HG03565 (cell line): ENCODE measurements at regions not wholly inside any gene's neighbourhood (a gene's known extent, or its start where the extent isn't known, plus 50 kb on each side); places are given as distances from the start of the nearest gene placed in this dataset.

ENCODE experiments used
- ATAC-seq: cut with Tn5 transposase; IDR thresholded peaks from one replicate; pipeline ENCODE4 v1.9.1; 2021; ENCODE audit warnings: mild to moderate bottlenecking, moderate library complexity; ENCODE audit not compliant: unreplicated experiment

DNA sequence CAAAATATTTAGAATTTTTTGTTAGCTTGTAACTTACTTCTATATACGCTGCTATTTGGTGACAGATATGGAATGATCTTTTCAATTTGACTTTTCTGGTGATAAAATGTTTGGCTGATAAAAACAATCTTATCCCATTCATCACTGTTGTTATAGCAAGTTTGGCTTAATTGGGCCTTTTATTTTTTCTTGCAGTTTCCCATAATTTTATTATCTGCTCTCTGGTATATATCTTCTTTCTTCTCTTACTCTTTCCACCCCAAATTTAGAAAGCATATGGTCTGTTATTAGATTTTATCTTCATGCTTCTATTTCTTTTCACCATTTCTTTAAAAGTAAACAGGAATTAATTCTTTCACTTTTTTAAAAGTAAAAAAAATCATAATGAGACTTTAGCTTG is 474.4 kb downstream of the TLE1 start:
- ATAC-seq, result no peak

DNA sequence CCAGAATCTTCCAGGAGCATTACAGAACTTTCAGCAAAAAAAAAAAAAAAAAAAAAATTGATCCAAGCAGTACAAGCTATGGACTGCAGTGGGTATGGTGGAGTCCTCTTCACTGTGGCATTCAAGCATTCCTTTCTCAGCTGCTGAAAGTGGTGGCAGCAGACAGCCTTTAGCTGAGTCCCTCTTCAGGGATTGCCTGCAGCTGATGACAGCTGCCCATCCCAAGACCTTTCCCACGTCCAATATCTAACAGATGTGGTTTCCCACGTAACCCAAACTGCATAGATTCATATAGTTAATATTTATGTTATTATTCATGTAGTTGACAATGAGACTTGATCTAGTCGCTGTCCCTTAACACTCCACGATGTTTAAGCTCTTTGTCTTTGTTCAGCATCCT is 475.9 kb downstream of the TLE1 start:
- no peak for ATAC-seq

DNA sequence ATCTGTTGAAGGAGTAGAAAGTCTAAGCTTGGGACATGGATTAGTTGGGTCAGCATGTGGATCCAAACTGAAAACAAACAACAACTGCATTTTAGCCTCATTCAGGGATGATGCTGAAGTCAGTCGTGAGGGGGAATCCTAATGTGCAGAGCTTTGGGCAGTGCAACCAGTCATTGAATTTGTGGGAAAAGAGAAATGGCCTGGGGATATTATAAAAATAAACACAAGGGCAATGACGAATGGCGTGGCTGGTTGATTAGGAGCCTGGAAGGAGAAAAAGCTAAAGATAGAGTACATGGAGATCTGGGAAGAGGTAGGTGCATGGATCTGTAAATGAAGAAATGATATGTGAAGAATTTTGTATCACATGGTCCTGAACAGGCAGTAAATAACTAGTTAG is 477.6 kb downstream of the TLE1 start:
- ATAC-seq, result no peak

DNA sequence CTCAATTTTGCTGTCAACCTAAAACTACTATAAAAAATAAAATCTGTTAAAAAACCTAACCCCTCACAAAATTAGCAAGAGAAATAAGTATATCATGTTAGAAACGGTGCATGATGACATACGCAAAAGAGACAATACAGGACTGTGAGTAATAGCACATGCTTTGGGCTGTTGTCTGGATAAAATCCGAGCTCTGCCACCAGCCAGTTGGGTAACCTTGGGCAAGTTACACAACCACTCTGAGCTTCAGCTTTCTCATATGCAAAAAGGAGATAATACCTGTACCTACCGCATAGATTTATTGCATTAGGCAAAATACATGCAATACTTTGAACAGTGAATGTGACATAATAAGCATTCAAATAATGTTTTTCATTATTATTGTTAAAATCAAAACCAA is 481.7 kb downstream of the TLE1 start:
- no peak for ATAC-seq

DNA sequence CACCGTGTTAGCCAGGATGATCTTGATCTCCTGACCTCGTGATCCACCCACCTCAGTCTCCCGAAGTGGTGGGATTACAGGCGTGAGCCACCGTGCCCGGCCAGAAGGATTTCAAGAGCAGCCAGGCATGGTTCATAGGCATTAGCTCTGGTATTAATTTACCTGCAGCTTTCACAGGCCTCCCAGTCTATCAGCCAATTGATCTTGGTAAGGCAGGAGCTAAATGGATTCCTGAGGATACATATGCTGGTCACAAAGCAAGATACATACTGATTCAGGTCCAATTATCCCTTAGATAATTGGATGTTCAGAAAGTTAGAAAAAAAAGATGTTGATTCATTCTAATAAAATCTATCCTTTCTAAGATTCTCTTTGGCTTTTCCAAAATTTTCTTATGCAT is 487.1 kb downstream of the TLE1 start:
- ATAC-seq, result no peak

DNA sequence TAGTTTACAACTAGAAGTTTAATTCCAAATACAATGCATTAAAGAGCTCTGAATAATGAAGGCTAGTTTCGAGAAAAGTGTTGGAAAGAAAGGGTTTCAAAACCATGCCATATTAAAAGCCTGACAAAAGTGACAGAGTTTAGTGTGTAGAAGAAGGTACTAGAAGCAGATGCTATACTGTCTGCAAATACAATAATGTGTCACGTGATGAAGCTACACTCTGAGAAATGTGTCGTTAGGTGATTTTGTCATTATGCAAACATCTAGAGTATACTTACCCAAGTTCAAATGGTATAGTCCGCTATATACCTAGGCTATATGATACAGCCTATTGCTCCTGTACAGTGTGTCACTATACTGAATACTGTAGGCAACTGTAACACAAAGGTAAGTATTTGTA is 494.1 kb downstream of the TLE1 start:
- no peak for ATAC-seq

DNA sequence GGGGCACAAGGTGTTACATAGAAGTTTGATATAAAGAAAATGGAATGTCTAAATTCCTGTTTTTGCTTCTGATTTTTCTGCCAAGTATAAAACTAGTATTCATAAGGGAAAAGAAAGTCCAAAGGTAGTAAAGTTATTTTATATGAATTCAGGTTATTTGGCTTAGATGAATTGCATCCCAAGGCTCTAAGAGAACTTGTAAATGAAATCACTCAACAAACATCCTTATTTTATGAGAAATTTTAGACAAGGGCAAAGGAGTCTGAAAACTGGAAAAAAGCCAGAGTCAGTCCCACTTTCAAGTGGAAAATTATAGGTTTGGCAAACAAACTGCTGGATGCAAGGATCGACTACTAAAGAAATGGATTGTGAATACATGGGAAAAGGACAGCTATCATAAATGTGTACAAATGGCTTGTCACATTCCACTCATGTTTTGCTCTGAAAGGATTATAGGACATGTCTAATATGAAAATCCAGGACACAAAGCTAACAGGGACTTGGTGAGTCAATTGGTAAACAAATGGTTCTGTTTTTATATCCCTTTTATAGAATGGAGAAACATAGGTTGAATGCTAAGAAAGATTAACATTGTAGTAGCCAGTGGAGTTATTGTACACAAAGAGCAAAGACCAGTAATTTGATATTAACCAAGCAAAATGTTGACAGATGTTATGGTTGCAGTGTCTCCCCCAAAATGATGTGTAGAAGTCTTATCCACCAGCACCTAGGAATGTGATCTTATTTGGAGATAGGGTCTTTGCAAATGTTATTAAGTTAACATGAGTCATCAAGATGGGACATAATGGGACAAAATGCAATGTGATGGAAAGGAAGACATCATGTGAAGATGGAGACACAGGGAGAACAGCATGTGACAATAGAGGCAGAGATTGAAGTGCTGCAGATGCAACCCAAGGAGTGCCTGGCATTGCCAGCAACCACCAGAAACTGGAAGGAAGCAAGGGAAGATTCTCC is 495.7 kb downstream of the TLE1 start:
- ATAC-seq, result no peak

DNA sequence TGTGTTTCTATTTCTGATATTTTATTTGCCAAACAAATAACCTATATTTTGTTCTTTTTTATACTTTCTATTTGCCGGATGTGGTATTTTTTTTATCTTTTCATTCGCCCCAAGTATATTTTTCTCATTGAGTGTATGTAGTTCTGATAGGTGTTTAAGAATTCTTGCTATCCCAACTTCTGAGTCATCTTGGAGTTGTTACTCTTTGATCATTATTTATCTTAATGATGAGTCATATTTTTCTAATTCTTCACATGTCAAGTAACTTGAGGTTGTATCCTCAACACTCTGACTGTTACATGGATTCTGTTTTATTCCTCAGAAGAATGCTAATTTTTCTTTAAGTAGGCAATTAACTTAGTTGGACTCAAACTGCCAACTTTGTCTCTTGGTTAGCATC is 498.1 kb downstream of the TLE1 start:
- no peak for ATAC-seq

DNA sequence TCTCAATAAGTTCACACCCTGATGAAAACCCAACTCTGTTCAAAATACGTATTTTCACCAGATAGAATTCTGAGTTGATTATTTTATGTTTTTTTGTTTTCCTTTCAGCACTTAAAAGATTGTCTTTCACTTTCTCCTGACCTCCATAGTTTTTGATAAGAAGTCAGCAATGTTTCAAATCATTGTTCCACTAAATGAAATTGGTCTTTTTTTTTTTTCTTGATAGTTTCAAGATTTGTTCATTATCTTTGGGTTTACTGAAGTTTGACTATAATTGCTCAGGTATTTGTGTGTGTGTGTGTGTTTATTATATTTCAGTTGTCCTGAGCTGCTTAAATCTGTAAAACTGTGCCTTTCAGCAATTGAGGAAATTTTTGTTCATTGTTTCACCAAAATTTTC is 498.7 kb downstream of the TLE1 start:
- no peak for ATAC-seq

DNA sequence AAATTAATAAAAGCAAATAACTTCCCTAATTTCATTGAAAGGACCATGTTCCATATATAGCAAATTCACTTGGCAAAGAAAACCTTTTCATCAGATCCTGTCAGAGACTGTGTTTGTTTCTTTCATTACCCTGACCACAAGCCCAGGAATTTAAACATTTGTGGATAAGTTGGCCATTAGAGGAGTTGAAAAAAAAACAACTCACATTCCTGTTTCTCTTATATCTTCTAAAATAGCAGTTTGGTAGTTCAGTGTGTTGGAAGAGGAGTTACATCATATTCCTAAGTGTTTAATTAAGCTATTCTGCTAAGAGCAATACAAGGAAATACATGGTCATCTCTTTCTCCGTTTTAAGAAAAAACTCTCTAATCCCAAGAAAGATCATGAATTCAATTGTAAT is 505.6 kb downstream of the TLE1 start:
- ATAC-seq, result no peak

DNA sequence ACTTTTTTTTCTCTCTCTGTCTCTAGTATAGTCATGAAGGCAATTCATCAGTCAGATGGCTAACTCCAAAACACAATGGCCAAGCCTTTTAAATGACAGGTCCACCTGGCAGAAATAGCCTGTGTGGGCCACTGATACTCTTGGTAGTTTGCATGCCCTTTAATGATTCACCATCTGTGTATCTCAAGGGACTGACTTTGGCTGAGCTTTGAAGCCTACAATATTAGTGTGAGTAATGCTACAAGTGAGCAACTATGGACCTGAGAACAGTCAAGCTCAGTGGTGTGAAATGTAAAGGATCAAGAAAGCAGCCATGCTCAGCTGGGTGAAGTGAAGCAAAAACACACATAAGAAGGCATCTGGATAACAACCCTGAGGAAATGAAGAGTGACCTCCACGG is 506.9 kb downstream of the TLE1 start:
- ATAC-seq, result no peak

DNA sequence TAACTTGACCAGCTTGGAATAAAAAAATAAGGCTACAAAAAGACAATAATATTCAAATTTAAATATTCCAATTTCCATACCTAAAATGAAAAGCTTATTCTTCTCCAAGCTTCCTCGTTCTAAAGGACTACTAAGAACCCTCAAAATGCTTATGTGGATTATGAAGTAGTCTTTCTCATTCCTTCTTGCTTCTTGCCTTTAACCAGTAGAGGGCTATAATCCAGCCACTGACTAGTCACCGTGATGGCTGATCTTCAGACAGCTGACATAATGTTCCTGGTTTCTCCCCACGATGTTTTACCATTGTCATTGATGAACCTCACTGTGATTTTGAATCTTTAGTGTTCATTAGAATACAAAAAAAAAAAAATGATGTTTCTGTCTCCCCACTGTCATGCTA is 515.3 kb downstream of the TLE1 start:
- ATAC-seq, result no peak

DNA sequence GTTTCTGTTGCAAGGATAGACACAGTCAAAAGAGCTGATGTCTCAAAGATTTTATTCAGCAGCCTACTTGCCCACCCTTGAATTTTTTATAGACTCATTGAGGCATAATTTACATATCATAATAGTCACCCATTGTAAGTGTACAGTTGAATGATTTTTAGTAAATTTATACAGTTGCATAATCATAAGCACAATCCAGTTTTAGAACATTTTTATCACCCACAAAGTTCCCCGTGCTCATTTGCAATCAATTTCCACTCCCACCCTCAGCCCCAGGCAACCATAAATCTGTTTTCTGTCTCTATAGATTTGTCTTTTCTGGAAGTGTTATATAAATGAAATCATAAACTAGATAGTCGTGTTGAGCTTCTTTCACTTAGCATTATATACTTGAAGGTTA is 517.7 kb downstream of the TLE1 start:
- ATAC-seq, result no peak

DNA sequence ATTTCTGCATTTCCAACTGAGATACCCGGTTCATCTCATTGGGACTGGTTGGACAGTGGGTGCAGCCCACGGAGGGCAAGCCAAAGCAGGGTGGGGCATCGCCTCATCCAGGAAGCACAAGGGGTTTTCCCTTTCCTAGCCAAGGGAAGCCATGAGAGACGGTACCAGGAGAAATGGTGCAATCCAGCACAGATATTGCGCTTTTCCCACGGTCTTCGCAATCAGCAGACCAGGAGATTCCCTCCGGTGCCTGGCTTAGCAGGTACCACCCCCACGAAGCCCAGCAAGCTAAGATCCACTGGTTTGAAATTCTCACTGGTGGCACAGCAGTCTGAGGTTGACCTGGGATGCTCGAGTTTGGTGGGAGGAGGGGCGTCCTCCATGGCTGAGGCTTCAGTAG is 527.0 kb downstream of the TLE1 start:
- ATAC-seq, result no peak

DNA sequence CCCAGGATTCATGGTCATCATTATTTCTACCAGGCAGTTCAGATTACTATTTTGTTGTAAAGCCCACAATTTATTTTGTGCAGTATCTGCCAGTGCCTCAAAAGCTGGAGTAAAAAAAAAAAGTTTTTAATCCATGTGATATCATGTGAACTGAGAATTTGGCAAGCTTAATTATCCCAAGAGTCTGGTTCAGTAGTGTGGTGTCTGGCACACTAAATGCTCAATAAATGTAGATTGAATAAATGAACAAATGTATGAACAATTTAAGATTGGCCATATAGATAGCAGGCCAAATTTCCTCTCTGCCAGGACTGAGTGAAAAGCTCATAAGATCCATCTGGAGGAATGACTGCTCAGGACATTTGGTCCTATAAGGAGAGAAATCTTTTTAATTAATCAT is 533.0 kb downstream of the TLE1 start:
- ATAC-seq, result no peak

DNA sequence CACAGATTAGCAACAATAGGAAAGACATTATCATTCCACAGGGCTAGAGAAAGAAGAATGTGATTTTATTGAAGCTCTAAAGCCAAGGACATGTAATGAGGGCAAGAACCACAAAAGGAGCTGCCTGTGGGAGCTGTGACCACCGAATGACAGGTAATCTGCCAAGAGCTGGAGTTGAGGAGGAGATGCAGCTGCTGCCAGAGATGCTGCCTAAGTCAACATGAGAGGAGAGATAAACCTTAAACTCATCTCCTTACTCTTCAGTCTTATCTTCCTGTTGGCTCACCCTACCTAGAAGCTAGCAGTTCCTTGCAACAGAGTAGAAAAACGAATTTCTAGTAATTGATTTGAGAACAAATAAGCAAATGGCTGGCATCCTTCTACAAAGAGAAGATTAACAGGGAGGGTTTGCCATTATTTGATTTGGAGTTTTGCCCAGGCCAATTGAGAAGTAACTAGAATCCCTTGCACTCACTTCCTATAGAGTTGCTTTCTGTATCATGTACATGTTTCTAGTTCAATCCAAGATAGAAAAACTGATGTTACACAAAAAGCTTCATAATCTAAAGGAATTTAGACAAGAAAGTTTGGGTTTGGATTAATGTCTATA is 539.2 kb downstream of the TLE1 start:
- ATAC-seq, result no peak

DNA sequence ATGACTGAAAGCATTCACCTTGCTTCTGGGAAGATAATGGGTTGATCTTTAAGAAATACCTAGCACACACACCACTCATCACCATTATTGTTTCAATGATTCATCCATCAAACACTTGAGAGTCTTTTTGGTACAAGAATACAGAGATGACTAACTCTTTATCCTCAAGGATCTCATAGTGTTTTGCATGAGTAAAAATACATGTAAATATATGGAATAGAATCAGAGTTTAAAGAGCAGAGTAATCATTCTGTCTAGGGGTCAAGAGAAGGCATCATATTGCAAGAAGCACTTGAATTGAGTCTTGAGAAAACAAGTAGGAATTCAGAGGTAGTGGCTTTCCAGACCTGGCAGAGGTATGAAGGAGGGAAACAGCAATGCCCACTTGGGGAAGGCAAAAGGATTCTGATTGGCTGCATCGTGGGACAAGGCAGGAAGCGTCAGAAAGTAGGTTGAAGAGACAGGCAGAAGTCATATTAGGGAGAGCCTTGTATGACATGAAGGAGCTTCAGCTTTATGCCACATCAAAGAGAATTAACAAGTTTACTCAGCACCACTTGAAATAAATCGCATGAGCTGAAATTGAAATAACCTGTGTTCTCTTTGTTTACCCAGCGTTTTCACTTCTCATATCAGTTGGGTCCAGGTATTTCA is 542.5 kb downstream of the TLE1 start:
- ATAC-seq, result no peak

DNA sequence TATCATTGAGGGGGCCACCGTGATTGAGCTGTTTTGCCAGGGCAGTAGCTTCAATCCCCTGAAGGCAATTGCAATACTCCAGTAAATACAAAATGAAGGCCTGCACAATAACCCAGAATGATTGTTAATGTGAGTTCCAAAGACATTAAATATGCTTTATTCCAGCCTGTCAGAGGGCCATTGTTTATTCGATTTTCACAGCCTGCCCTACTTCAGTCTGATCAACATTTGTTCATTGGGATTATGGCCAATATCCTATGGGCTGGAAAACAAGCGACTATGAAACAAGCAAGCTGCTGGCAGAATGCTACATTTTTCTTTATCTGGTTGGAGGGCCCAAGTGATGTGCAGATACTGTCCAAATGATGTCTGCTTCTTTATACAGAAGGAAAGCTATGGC is 543.1 kb downstream of the TLE1 start:
- no peak for ATAC-seq

DNA sequence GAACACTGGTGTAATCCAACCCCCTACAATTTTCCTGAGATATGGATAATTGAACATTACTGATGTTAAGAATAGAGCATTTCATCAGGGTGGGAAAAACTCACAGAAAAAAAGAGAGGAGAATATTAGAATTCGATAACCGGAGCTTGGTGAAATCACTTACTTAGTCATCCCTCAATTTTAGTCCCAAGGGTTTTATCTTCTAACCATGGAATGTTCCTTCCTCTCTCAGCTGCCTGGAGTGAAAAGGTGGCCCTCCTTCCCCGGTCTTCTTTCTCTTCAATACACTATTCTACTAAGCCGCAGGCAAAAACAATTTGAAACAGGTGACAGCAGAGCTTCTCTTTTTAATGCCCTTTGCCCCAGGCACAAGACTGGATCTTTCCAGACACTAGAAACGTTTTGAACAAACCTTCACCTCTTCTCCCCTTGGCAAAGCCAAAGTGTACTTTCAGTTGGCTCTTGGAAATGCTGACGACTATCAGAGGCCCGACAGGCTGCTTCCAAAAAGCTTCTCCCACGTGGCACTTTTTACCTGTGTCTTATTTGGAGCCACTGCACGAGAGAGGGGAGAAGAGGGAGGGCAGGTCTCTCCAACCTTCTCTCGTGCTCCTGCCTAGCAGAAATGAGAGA is 543.9 kb downstream of the TLE1 start:
- no peak for ATAC-seq

DNA sequence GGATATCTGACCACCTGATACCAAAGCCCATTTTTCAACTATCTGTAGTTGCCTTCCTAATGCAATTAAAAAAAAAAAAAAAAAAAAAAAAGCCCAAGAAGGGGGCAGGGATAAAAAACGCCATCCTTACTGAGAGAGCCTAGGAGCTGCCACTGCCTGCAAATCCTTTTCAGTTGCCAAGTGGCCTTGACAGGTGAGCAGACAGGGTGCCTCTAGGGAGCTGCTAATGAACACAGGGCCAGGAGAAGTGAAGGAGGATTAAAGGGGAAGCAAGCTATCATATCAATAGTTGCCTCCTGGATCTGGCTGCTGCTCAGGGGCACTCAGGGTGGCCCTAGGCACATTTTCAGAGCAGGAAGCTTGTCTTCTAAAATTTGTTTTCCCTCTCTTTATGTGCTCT is 547.4 kb downstream of the TLE1 start:
- no peak for ATAC-seq

DNA sequence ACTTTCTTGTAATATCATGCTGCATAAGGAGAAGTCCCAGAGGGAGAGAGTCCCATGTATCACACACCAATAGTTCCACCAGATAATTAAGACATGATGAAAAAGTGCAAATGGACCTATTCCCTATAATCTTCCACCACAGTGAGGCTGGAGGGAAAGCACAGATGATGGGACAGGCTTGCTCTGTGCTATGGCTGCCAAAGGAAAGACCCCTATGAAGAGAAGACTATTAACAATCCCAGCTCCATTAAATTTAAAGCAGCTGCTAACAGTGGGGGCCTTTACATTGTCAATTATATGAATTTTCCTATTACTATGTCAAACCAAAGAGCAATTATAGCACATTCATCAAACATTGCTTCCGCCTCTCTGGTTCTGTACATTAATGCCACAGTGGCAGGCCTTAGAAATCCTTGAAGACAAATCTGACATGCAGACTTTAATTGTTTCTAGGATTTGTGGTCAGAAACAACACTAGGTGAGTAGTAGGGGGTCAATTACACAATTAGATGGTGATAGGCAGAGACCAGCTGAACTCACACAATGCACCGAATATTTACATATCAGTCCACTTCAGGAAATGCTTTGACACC is 551.3 kb downstream of the TLE1 start:
- no peak for ATAC-seq
